ENCODE measurements at regions not wholly inside any gene's neighbourhood (a gene's known extent, or its start where the extent isn't known, plus 50 kb on each side); places are given as distances from the start of the nearest gene placed in this dataset.

GRCh38 chr10:131475043-131475442 is 163.5 kb upstream of the TCERG1L start:
- DNase-seq: no peak
- H3K27me3 ChIP-seq: no peaks in the 10 kb centered on the region
- H3K27ac ChIP-seq: no peak overlapping the region
- H3K4me3 ChIP-seq: no peak overlapping the region
- H3K9me3 ChIP-seq: no peaks in the 10 kb centered on the region
- H3K36me3 ChIP-seq: no peaks in the 10 kb centered on the region
- no peaks in the 10 kb centered on the region for H3K4me1 ChIP-seq (ENCODE audit: insufficient read depth)
- intact Hi-C loops (cut with DNase I): loop anchor here in 1 of 4 donors (10.0 kb wide), 1 partner anchor 160 kb away; the partner anchor contains the start of gene TCERG1L
- WGBS, 3 donors: 73 to 76% (median 73%) methylated on average over 11 of the region's 11 CpGs
- TF ChIP-seq EP300 (IDR thresholded peaks at IDR 0.05): no peak
- TF ChIP-seq POLR2A (IDR thresholded peaks at IDR 0.05): no peak
- TF ChIP-seq CTCF (IDR thresholded peaks at IDR 0.05): no peak

GRCh38 chr10:131475803-131476202 is 164.3 kb upstream of the TCERG1L start:
- Histone ChIP-seq H3K27ac (no peak overlapping the region), H3K9me3 (no peaks in the 10 kb centered on the region), H3K27me3 (no peaks in the 10 kb centered on the region), H3K4me1 (ENCODE audit: insufficient read depth) (no peaks in the 10 kb centered on the region), H3K36me3 (no peaks in the 10 kb centered on the region), H3K4me3 (no peak overlapping the region)
- no peak for TF ChIP-seq EP300 (IDR thresholded peaks at IDR 0.05)
- no peak for TF ChIP-seq CTCF (IDR thresholded peaks at IDR 0.05)
- no peak for TF ChIP-seq POLR2A (IDR thresholded peaks at IDR 0.05)
- WGBS, 3 donors: 86 to 90% (median 87%) methylated on average over 16 of the region's 16 CpGs
- no peak for DNase-seq
- intact Hi-C loops (cut with DNase I): loop anchor here in 1 of 4 donors (10.0 kb wide), 1 partner anchor 161 kb away; the partner anchor contains the start of gene TCERG1L

- H3K4me1 ChIP-seq (ENCODE audit: insufficient read depth): no peaks in the 10 kb centered on the region
- no peaks in the 10 kb centered on the region for H3K9me3 ChIP-seq
- no peak overlapping the region for H3K4me3 ChIP-seq
- intact Hi-C loops (cut with DNase I): loop anchor here in 1 of 4 donors (10.0 kb wide), 1 partner anchor 163 kb away; the partner anchor contains the start of gene TCERG1L
- no peak for DNase-seq
- 59 to 74% (median 62%) methylated on average over 15 of the region's 15 CpGs for WGBS, 3 donors
- H3K27me3 ChIP-seq: no peaks in the 10 kb centered on the region
- no peaks in the 10 kb centered on the region for H3K36me3 ChIP-seq
- no peak overlapping the region for H3K27ac ChIP-seq
- TF ChIP-seq CTCF (IDR thresholded peaks at IDR 0.05) (no peak), POLR2A (IDR thresholded peaks at IDR 0.05) (no peak), EP300 (IDR thresholded peaks at IDR 0.05) (no peak)
Observed at GRCh38 chr10:131477457-131478121, 166.1 kb upstream of the TCERG1L start.

GRCh38 chr10:131478377-131478989 is 167.0 kb upstream of the TCERG1L start:
- WGBS, 3 donors: 51 to 62% (median 57%) methylated on average over 6 of the region's 6 CpGs
- H3K27me3 ChIP-seq: no peaks in the 10 kb centered on the region
- peaks cover 0 to under 1% of the 10 kb centered on the region in 2 donors for H3K9me3 ChIP-seq
- intact Hi-C loops (cut with DNase I): loop anchor here in 1 of 4 donors (10.0 kb wide), 1 partner anchor 164 kb away; the partner anchor contains the start of gene TCERG1L
- H3K4me3 ChIP-seq: no peak overlapping the region
- TF ChIP-seq CTCF (IDR thresholded peaks at IDR 0.05) (no peak), POLR2A (IDR thresholded peaks at IDR 0.05) (no peak), EP300 (IDR thresholded peaks at IDR 0.05) (no peak)
- no peak overlapping the region for H3K27ac ChIP-seq
- no peak for DNase-seq
- no peaks in the 10 kb centered on the region for H3K36me3 ChIP-seq
- H3K4me1 ChIP-seq (ENCODE audit: insufficient read depth): no peaks in the 10 kb centered on the region
